HCT116 (cell line): ENCODE measurements at regions not wholly inside any gene's neighbourhood (a gene's known extent, or its start where the extent isn't known, plus 50 kb on each side); places are given as distances from the start of the nearest gene placed in this dataset.

ENCODE experiments used
- ATAC-seq: fragments of 200-7000 bp; cut with Tn5 transposase; 2 replicates; pipeline ENCODE4 v1.9.1; 2020; ENCODE audit warnings: mild to moderate bottlenecking, moderate library complexity
- BruUV-seq: library from RNA; stranded (reverse); fragments of 400-500 nt; replicated peaks from 2 replicates; lab custom pipeline; 2021; lab: Mats Ljungman, UMichigan
- CTCF ChIA-PET: fragments of 300-600 bp; sonication (Branson Sonifier 250); formaldehyde crosslinking; loops from one replicate; lab custom pipeline; 2021; ENCODE audit warnings: antibody characterized with exemption; lab: Charles Lee
- POLR2A ChIA-PET: fragments of 300-600, 350-600 bp; sonication (Branson Sonifier 250); formaldehyde crosslinking; loops from one replicate; lab custom pipeline; 2021; ENCODE audit warnings: antibody characterized with exemption; lab: Charles Lee
- RAD21 ChIA-PET, 2 experiments: fragments of 300-600 bp; sonication (Branson Sonifier 250); formaldehyde crosslinking; loops; one replicate each; lab custom pipeline; 2023; ENCODE audit warnings: low total read pairs in 2 of 2; ENCODE audit not compliant: uncharacterized antibody in 2 of 2, unreplicated experiment in 2 of 2, low non-redundant PET in 1 of 2; lab: Charles Lee
- DNase-seq: peaks from one replicate; pipeline ENCODE4 v3.0.0-alpha.2; 2010; ENCODE audit warnings: low read depth, low spot score
- H2AFZ ChIP-seq: fragments of 200-600 bp; shearing (Covaris generic), sonication (generic); 2 replicates; pipeline ENCODE4 v1.6.1; 2017; ENCODE audit warnings: low read depth, mixed run types, mixed read lengths, antibody characterized with exemption, low read length; ENCODE audit not compliant: poor library complexity, severe bottlenecking
- H3K27ac ChIP-seq: 2 replicates; pipeline ENCODE4 v1.5.1; 2012; ENCODE audit warnings: low read depth, low read length
- H3K27me3 ChIP-seq: fragments of 200-600 bp; sonication (generic); 2 replicates; pipeline ENCODE4 v1.6.1; 2016; ENCODE audit warnings: mixed run types, low read length, mixed read lengths; ENCODE audit not compliant: insufficient read depth
- H3K36me3 ChIP-seq, 2 experiments: fragments of 200-500 bp in 1 of 2; fragments of 200-600 bp in 1 of 2; sonication (Bioruptor generic) in 1 of 2; sonication (generic) in 1 of 2; 2 replicates each; pipeline versions ENCODE4 v1.5.1 to v1.6.1; 2014 to 2016; ENCODE audit warnings: low read length in 2 of 2, inconsistent platforms in 1 of 2, mixed read lengths in 1 of 2, mixed run types in 1 of 2; ENCODE audit not compliant: insufficient read depth in 2 of 2, control insufficient read depth in 1 of 2
- H3K4me1 ChIP-seq, 2 experiments: fragments of 200-600 bp in 1 of 2; sonication (generic) in 1 of 2; 2 replicates each; pipeline versions ENCODE4 v1.5.1 to v1.6.1; 2012 to 2017; ENCODE audit warnings: low read length in 2 of 2, inconsistent platforms in 1 of 2, mild to moderate bottlenecking in 1 of 2, mixed read lengths in 1 of 2, mixed run types in 1 of 2, moderate library complexity in 1 of 2; ENCODE audit not compliant: insufficient read depth in 2 of 2, control insufficient read depth in 1 of 2
- H3K4me2 ChIP-seq: fragments of 200-600 bp; sonication (generic); 2 replicates; pipeline ENCODE4 v1.6.1; 2017; ENCODE audit warnings: mixed run types, low read length, mixed read lengths
- H3K4me3 ChIP-seq, 2 experiments: fragments of 200-600 bp in 1 of 2; sonication (generic) in 1 of 2; replicated peaks in 1 of 2; 2 replicates each; pipeline ENCODE4 v1.5.1; 2011 to 2016; ENCODE audit warnings: low read length in 2 of 2, control low read depth in 1 of 2, low read depth in 1 of 2, mild to moderate bottlenecking in 1 of 2, mixed read lengths in 1 of 2, mixed run types in 1 of 2
- H3K79me2 ChIP-seq: fragments of 200-600 bp; sonication (generic); 2 replicates; pipeline ENCODE4 v1.6.1; 2017; ENCODE audit warnings: mild to moderate bottlenecking, mixed run types, low read length, moderate library complexity, mixed read lengths; ENCODE audit not compliant: insufficient read depth
- H3K9ac ChIP-seq: fragments of 200-600 bp; sonication (generic); 2 replicates; pipeline ENCODE4 v1.6.1; 2016; ENCODE audit warnings: low read length, mixed read lengths
- H3K9me2 ChIP-seq: fragments of 200-600 bp; sonication (generic), shearing (Covaris generic); 2 replicates; pipeline ENCODE4 v1.6.1; 2017; ENCODE audit warnings: mixed run types, mild to moderate bottlenecking, moderate library complexity; ENCODE audit not compliant: insufficient read depth
- H3K9me3 ChIP-seq, 2 experiments: fragments of 200-500 bp in 1 of 2; fragments of 200-600 bp in 1 of 2; sonication (Bioruptor generic) in 1 of 2; sonication (generic) in 1 of 2; 2 replicates each; pipeline ENCODE4 v1.6.1; 2014 to 2017; ENCODE audit warnings: low read length in 2 of 2, mixed read lengths in 2 of 2, inconsistent platforms in 1 of 2, low read depth in 1 of 2, mild to moderate bottlenecking in 1 of 2, mixed run types in 1 of 2, moderate library complexity in 1 of 2; ENCODE audit not compliant: control insufficient read depth in 1 of 2, insufficient read depth in 1 of 2
- H4K20me1 ChIP-seq: fragments of 200-600 bp; sonication (generic), shearing (Covaris generic); 2 replicates; pipeline ENCODE4 v1.6.1; 2017; ENCODE audit warnings: mixed run types, mild to moderate bottlenecking, moderate library complexity; ENCODE audit not compliant: insufficient read depth
- CBX3 ChIP-seq: IDR thresholded peaks from 2 replicates; pipeline ENCODE4 v1.6.1; 2012; ENCODE audit warnings: low read depth
- CTCF ChIP-seq, 3 experiments: fragments of 200-600 bp in 1 of 3; sonication (generic) in 1 of 3; IDR thresholded peaks in 2 of 3; conservative IDR thresholded peaks in 1 of 3; 2 replicates each; pipeline ENCODE4 v1.5.1; 2012 to 2017; ENCODE audit warnings: low read depth in 2 of 3, low read length in 2 of 3, antibody characterized with exemption in 1 of 3, borderline replicate concordance in 1 of 3, control low read depth in 1 of 3, mild to moderate bottlenecking in 1 of 3, mixed read lengths in 1 of 3, mixed run types in 1 of 3, moderate library complexity in 1 of 3; ENCODE audit not compliant: insufficient read depth in 1 of 3
- EGR1 ChIP-seq: IDR thresholded peaks from 2 replicates; pipeline ENCODE4 v1.6.1; 2012; ENCODE audit warnings: low read depth
- EZH2phosphoT487 ChIP-seq: fragments of 200-600 bp; IDR thresholded peaks from 2 replicates; pipeline ENCODE4 v1.6.1; 2018; ENCODE audit warnings: antibody characterized with exemption, borderline replicate concordance
- REST ChIP-seq: IDR thresholded peaks from 2 replicates; pipeline ENCODE4 v1.6.1; 2012; ENCODE audit warnings: low read depth
- SIN3A ChIP-seq: IDR thresholded peaks from 2 replicates; pipeline ENCODE4 v1.6.1; 2012; ENCODE audit warnings: low read depth
- SP1 ChIP-seq: IDR thresholded peaks from 2 replicates; pipeline ENCODE4 v1.6.1; 2012; ENCODE audit warnings: low read depth
- ZBTB33 ChIP-seq: IDR thresholded peaks from 2 replicates; pipeline ENCODE4 v1.6.1; 2011; ENCODE audit warnings: mild to moderate bottlenecking, low read length, moderate library complexity; ENCODE audit not compliant: insufficient replicate concordance; ENCODE audit errors: extremely low read depth
- ZFX ChIP-seq: fragments of 450-650 bp; IDR thresholded peaks from 2 replicates; pipeline ENCODE4 v1.6.1; 2017
- intact Hi-C: fragments of 100-400 bp; cut with micrococcal nuclease; formaldehyde crosslinking; loops from 2 replicates; pipeline ENCODE4 v1.10.0; 2022
- TF ChIP-seq, protein P1 (sequence below): IDR thresholded peaks from 2 replicates; pipeline ENCODE4 v1.6.1; 2012

GRCh38 chr9:91078369-91078695 lies 276.7 kb downstream of the SYK start:
- RAD21 ChIA-PET, result no interaction called here
- H3K9ac ChIP-seq, result no peak overlapping the region
- POLR2A ChIA-PET, result no interaction called here
- intact Hi-C loops, result no loop called here
- no TSS peak for BruUV-seq
- no peak overlapping the region for H3K27ac ChIP-seq
- no peak for TF ChIP-seq ZFX
- TF ChIP-seq CBX3, result no peak
- TF ChIP-seq, protein P1, sequence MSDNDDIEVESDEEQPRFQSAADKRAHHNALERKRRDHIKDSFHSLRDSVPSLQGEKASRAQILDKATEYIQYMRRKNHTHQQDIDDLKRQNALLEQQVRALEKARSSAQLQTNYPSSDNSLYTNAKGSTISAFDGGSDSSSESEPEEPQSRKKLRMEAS, result no peak
- TF ChIP-seq, all 23 proteins: peak for 0
- CTCF ChIA-PET, result no interaction called here
- no peak for ATAC-seq
- no peaks in the 10 kb centered on the region for H3K9me2 ChIP-seq
- H3K9me3 ChIP-seq, result no peaks in the 10 kb centered on the region
- H3K36me3 ChIP-seq, result no peaks in the 10 kb centered on the region
- DNase-seq, result no peak
- H3K4me1 ChIP-seq, result no peaks in the 10 kb centered on the region
- H3K79me2 ChIP-seq, result no peaks in the 10 kb centered on the region
- H4K20me1 ChIP-seq, result no peaks in the 10 kb centered on the region
- no peaks in the 10 kb centered on the region for H3K27me3 ChIP-seq
- no peak overlapping the region for H3K4me3 ChIP-seq
- H3K4me2 ChIP-seq, result no peak overlapping the region
- no peak overlapping the region for H2AFZ ChIP-seq

DNA sequence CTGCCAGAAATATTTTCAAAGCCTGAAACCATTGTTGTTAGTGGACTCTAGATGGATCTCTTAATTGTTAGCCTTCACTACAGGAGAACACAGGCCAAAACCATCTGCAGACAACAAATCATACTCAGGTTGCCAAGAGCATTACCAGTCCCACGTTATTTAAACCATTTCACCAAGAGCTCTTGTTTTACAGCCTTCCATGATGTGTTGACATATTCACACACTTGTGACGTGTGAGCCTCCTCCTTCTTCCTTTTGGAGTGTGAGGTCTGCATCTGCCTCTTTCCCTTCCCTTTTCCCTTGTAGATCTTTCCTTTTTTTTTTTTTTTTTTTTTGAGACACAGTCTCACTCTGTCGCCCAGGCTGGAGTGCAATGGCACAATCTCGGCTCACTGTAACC lies 279.0 kb downstream of the AUH start:
- H3K4me3 ChIP-seq, result no peak overlapping the region
- H3K79me2 ChIP-seq, result no peaks in the 10 kb centered on the region
- no peak overlapping the region for H3K4me2 ChIP-seq
- ChIA-PET CTCF (no interaction called here), RAD21 (no interaction called here), POLR2A (no interaction called here)
- no peaks in the 10 kb centered on the region for H4K20me1 ChIP-seq
- intact Hi-C loops, result no loop called here
- H3K4me1 ChIP-seq, result no peaks in the 10 kb centered on the region
- H3K36me3 ChIP-seq, result no peaks in the 10 kb centered on the region
- no peak for TF ChIP-seq SIN3A
- TF ChIP-seq EGR1, result no peak
- no peak for TF ChIP-seq EZH2phosphoT487
- TF ChIP-seq CTCF (IDR thresholded peaks at IDR 0.05 in 2 of 3, conservative IDR thresholded peaks at IDR 0.05 in 1 of 3; ENCODE audit: borderline replicate concordance in 1 of 3, insufficient read depth in 1 of 3, low read depth in 2 of 3, low read length in 2 of 3), result no peak
- TF ChIP-seq SP1, result no peak
- no peak for TF ChIP-seq ZBTB33
- no peak for TF ChIP-seq REST
- ATAC-seq (no peak), DNase-seq (no peak)
- H3K27me3 ChIP-seq, result no peaks in the 10 kb centered on the region
- BruUV-seq, result no TSS peak
- no peak overlapping the region for H3K9ac ChIP-seq
- H3K27ac ChIP-seq, result no peak overlapping the region
- no peaks in the 10 kb centered on the region for H3K9me2 ChIP-seq
- H3K9me3 ChIP-seq, result no peaks in the 10 kb centered on the region
- H2AFZ ChIP-seq, result no peak overlapping the region
